HG03039 (cell line): ENCODE measurements at regions not wholly inside any gene's neighbourhood (a gene's known extent, or its start where the extent isn't known, plus 50 kb on each side); places are given as distances from the start of the nearest gene placed in this dataset.
A peak's percentile ranks its signal among the peaks of the same experiment; 100 is the strongest.

Experiments
- ATAC-seq: cut with Tn5 transposase; IDR thresholded peaks from one replicate; pipeline ENCODE4 v1.9.1; 2021; ENCODE audit warnings: mild to moderate bottlenecking, moderate library complexity; ENCODE audit not compliant: unreplicated experiment

DNA sequence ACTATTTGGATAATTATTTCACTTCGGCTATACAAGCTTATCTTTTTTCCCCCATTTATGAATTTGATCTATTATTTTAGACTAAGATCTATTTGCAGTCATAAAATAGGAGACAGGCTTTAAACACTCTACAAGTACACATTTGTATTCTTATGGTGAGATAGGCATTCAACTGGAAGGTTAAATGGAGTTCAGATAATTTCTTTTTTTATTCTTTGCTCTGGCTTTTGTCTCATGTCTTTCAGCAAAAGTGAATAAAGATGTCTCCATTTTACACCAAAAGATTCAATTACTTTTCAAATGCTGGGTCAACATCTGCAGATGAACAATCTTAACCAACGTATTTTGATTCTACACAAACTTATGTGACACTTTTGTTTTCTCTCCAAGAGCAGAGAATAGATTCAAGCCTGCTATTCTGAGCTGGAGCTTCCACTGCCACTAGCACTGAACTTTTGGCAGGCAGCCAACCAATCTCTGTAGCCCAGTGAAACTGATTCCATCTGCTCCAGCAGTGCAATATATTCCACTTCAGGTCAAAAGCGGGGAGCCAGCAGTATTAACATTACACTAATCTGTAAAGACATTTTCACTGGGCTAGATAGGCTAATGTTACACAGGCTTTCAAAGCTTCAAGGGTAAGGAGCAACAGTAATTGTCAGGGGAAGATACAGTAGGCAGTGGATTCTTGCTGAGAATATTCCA, 452.0 kb upstream of the ZNF608 start:
- ATAC-seq = no peak

DNA sequence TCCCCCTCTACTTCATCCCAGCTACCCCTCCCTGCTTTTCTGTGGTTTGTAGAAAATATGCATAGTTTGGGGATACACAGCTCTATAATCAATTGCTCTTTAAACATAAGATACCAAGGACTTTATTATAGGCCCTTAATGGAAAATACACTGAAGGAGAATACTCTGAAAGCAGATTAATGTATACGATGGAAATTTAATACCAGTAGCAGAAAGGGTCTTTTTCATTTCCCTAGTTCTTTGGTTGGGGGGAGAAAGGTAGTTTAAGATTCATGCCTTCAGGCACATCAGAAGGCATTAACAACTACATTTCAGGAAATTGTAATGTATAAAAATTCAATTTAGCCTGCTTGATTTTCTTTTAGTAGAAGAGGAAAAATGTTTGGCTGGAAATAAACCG, 452.9 kb upstream of the ZNF608 start:
- no peak for ATAC-seq

DNA sequence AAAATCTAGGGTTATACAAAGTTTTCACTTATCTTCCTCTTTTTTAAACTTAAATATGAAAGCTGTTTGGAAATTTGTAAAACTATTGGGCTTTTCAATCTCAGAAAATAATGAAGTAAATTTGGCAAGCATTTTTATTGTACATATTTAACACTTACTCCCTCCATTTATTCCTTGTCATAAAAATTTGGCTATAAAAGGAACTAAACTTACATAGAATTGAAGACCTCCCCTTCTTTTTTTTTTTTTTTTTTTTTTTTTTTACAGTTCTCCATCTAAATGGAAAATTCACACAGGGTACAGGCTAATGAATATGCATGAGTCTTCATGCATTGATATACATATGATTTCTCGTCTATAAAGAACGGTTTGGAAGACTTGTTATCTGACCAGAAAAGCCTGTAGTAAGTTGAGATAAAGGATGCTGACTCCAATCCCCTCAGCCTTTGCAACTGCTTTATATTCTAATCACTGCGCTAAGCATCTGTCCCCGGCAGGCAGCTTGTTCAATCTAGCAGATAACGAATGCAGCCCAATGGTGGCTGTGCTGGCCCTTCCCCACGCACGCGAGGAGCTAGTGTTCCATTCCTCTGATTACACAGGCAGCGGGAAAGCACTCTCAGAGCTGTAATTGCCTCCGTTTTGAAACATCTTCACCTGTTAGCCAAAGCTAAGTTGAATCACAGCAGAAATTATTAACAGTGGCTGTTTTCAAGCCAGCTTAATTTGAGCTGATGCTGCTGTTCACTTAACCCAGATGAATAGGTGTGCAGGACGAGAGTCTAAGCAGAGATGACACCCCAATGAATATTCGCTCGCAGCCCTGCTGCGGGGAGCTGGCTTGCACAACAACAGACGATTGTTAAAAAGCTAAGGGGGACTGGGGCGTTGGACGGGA, 453.8 kb upstream of the ZNF608 start:
- no peak for ATAC-seq

DNA sequence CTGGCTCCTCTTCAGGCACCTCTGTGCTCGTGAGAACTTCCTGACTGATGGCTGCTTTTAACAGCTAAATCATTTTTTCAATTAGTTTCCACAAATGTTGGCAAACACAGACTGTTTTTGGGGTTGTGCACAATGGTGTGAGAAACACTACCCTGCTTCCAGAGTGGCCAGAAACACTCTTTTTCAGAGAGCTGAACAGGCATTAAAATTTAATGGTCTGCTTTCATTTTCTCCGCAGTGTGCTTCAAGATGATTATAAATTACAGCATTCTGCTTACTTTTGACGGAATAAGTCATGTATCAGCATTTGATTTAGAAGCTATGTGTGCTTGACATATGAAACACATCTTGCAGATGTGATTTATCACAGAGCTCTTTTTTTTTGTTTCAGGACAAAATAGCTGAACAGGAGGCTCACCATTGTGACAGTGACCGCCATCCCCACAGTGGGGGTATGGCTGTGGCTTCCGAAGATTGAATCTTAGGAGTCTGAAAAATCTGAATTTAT, 454.5 kb upstream of the ZNF608 start:
- ATAC-seq = no peak

DNA sequence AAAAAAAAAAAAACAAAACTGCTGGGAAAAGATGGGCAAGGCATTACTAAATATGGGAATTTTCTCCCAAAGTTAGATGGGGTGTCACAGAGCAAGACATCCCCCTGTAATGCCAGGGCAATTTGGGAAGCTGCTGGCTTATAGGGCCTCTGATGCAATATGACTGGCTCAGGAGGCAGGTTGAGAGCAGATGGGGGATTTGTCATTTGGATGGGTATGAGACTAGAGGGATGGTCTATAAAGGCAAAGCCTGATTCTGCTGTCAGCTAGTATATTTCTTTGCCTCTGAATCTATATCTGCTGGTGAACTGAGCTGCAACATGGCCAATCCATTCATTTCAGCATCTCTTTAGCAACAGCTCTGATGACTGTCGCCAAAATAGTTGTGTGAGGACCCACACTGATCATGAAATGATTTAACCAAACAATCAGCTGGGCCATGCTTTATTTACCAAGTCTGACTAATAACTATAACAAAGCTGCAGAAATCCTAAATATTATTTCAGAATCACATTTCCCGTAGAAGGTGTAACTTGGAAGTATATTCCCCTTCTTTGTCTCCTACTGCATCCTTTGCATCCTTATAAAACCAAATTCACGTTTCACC, 455.1 kb upstream of the ZNF608 start:
- ATAC-seq = no peak

DNA sequence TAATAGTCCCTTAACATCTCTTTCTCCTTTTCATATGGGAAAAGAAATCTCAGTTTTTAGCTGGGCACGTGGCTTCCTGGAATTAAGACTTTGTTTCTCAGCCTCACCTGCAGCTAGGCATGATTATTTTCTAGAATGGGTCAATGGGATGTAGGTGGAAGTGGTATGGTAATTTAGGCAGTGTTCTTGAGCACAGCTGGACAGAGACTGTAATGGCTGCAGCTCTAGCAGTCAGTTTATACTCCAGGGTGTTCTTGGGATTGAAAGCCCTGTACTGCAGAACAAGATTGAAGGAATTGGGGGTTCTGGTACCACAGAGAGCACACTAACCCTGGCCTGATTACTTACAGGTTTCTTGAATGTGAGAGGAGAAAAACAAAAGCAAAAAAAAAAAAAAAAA, 455.9 kb upstream of the ZNF608 start:
- no peak for ATAC-seq

DNA sequence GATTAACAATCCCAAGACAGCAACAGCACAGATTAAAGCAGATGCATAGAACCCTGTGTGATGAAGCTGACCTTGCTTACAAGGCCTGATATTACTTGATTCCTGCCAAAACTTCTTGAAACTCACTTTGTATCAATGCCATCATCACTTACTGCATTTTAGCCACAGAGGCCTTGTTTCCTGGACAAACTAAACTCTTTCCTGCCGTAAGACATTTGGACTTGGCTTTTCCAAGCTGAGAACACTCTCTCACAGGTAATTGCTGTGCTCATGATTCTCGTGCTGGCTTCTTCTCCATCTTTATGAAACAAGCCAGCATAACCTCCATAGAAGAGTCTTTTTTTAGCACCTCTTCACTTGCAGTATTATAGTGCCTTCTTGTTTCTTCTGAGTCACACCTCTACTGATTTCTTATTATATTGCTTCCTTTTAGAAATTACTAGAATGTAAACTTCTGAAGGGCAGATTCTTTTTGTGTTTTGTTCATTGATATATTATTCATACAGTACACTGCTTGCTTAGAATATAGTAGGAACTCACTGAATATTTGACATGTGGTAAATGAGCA, 456.5 kb upstream of the ZNF608 start:
- ATAC-seq = no peak

DNA sequence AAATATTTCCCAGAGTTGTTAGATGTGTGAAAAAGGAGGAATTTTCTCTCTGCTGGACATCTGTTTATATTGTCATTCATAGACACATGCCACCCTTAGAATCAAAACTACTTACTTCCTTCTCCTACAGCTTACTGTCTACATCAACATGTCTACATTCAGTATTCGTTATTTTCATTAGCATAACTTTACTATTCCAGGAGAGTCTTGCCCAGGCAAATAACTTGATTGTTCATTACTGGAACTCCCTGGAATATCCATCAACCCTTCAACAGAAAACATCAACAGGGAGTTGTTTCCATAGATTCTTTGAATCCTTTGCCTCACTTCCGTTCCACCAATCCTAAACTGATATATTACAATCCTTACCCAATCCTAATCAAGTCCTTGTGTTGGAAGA, 457.5 kb upstream of the ZNF608 start:
- no peak for ATAC-seq

DNA sequence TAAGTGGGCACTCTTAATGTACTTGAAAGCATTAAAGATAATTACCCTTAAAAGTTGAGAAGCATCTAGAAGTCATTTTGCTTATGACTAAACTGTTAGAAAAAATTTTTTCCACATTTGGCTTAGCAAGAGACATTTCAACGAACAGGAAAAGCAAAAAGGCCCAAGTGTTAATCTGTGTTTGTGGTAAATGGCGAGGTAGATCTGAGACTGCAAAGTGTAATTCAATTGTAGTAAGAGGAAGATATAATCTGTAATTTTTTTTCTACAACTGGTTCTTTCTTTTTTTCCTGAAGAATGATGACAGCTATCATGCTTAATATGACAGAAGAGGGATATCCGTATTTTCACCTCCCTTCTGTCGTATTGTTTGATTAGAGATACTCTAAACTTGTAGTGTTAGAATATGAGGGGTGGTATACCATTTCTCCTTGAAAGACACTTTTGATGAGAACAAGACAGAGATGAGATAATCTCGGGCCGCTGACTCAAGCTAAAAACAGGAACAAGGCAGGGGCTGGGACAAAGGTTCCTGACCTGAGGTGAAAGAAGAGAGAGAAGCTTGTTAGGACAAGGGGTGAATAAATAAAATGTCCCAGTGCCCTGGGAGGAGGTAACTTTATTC, 459.3 kb upstream of the ZNF608 start:
- no peak for ATAC-seq

DNA sequence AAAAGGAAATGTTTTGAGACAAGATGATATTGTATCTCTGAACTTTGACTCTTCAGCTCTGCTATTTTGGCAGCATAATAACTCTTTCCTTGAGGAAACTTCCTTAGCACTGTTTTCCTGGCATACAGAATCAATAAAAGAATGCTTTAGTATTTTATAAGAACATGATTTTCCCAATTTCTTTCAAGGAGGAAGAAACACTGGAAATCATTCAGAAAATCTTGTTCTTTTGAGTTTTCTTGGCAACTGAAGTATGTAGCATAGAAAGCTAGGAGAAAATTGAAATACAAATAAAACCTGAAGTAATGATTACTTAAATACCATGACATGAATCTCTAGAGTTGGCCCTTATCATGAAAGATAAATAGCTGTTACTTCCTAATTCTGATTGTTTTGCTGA, 461.4 kb upstream of the ZNF608 start:
- ATAC-seq = no peak

DNA sequence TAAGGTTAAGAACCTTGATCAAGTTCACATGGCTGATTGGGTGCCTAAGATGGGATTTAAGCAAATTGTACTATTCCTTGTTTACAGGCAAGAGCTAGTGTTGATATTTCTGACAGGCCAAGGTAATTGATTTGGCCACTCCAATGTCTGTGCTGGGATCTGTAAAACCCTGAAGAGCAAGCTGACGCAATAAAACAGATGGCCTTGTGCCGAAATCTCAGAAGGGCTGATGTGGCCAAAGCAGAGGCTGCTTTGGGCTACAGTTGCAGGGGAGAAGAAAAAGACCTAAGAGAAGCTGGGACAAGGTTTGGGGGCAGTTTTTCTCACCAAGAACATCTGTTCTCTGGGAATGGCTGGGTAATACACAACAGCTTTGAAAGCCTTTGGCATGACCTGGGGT, 463.2 kb upstream of the ZNF608 start:
- ATAC-seq = no peak

DNA sequence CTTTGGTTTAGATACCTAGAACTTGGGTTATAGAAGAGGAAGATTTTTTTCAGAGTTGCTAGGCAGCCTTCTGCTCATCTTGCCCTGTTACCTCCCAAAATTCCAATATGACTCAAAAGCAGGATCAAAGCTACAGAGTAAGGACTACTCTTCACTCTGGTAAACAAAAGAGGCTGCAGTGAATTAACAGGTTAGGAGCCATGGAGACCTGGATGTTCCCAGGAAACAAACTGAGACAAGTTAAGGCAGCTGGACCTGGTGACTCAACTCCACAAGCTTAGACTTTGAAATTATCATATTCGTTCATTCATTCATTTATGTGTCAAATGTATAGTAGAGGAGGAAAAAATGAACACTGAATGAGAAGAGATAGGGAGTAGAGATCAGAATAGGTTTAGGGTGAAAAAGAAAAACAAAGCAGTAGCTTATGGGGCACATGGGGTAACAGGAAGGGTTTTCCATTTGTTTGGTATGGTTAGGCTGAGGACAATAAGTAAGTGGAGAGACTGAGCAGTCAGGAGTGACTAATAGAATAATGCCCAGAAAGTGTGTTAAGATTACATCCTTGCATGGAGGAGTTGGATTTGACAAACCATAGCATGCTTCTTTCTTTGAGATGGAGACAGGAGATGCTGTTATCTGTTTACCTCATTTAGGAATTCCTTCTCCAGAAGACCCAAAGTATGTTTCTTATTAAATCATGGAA, 464.0 kb upstream of the ZNF608 start:
- no peak for ATAC-seq

DNA sequence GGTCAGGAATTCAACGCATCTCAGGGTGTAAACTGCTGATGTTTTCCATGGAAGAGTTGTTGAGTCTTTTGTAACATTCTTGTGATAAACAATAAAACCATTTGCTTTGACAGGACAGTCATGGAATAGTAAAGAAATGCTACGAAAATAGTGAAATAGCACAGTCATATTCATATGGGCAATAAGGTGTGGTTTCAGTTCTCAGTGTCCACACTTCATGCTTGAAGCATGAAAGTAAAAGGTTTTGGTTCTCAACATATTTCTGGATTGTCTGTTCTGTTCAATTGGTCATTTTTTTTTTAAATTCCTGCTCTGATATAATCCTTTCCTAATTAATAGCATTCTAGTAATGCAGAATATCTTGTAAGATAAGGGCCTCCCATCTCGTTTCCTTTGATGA, 467.6 kb upstream of the ZNF608 start:
- ATAC-seq = peak; percentile 65

DNA sequence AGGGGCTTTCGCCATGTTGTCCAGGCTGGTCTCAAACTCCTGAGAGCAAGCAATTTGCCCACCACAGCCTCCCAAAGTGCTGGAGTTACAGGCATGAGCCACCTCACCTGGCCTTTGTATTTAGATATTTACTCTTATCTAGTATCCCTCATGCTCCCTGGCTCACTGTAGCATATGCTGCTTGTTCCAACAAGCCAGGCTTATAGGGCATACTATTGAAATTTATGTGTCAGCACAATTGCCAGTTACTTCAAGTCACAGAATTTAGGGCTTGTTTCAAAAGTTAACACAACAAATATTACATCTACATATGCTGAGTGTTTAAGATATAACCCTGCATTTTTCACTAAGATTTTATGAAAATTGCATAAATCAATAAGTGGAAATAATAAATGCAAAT, 469.2 kb upstream of the ZNF608 start:
- no peak for ATAC-seq

DNA sequence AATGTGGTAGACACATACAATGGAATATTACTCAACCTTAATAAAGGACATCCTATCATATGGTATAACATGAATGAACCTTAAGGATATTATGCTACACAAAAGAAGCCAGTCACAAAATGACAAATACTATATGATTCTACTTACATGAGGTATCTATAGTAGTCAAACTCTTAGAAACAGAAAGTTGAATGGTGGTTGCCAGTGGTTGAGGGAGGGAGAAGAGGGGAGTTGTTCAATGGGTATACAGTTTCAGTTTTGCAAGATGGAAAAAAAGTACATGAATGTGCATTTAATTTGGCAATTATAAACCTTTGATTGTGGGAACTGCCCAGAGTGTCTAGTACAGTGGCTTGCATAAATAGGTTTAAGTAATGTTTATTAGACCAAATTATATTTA, 473.3 kb upstream of the ZNF608 start:
- no peak for ATAC-seq

DNA sequence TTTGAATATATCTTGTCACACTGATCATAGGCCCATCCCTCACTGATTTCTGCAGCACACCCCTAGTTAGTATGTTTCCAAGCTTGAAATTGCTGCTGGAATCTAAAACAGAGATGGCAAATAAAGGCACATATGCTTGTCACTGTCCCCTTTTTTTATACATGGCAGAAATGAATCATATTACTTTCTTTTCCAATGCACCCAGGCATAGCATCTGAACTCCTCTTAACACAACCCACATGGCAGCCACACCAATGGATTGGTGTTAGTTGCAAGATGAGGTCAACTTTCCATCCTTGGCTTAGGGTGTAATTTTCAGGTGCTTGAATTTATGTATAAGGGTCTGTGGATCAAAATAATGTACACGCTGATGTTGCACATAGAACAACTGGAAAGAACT, 473.8 kb upstream of the ZNF608 start:
- no peak for ATAC-seq

DNA sequence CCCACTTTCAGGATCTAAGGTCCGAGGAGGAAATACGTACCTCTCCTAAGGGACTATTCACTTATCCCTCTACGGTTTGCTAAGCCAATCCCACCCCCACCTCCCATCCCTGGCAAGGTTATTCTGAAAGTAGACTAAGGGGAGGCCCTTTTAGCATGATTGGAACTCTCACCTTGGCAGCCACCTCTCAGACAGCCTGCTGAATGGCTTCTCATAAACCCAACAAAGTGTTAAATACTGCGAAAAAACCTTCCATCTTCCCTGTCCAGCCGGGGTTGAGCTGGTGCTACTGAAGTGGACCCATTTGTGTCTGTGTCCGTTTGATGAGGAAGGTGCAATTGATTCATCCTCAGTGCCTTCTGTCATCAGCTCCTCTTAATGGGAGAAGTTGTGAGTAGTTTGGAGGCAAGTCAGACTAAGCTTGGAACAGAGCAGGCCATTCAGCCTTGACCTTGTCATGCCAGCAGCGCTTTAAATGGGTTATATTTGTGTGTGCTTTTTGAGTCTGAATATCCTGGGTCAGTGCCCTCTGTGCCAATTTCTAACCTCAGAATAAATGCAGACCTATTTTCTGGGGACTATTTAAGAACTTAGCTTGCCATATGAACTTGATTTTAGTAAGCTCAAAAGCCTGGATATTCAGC, 476.3 kb upstream of the ZNF608 start:
- ATAC-seq = no peak

DNA sequence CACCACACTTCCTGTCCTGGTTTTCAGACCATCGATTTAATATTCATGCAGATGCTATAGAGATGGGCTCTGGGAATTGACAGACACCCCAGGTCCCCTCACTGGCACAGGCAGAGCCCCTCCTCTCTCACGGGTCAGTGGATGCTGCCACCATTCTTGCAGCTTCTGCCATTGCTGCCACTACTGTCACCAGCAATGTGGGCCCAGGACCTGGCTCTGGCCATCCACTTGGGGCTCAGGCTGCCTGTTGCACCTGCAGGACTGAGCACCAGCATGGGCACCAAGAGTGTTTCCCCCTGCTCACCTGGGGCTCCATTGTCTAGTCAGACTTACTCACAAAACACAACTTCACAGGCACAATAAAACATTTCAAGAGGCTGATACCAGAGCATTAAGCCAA, 479.0 kb upstream of the ZNF608 start:
- no peak for ATAC-seq

DNA sequence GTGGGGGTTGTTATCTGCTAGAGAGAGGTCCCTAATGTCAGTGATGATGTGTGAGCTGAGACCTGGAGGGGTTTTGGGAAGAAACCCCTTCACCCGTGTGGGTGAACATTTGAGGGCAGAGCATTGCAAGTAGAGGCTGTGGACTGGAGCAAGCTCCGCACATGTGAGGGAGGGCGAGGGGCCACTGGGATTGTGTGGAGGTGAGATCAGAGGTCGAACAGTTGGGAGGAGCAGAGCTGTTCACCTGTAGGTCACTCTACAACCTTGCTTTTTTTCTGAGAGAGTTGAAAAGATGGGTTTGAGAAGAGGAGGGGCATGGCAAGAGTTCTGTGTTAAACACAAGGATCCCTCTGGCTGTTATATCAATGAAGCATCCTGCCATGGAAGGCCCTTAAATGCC, 480.4 kb upstream of the ZNF608 start:
- ATAC-seq = no peak
